Ishikawa (cell line): ENCODE measurements at regions not wholly inside any gene's neighbourhood (a gene's known extent, or its start where the extent isn't known, plus 50 kb on each side); places are given as distances from the start of the nearest gene placed in this dataset.

Experiments
- CEBPB ChIP-seq: IDR thresholded peaks from 2 replicates; pipeline ENCODE4 v1.6.1; 2012
- EGR1 ChIP-seq: IDR thresholded peaks from 2 replicates; pipeline ENCODE4 v1.6.1; 2012
- EP300 ChIP-seq: IDR thresholded peaks from 2 replicates; pipeline ENCODE4 v1.6.1; 2012; ENCODE audit warnings: borderline replicate concordance
- NFIC ChIP-seq: IDR thresholded peaks from 2 replicates; pipeline ENCODE4 v1.6.1; 2012
- RAD21 ChIP-seq: IDR thresholded peaks from 2 replicates; pipeline ENCODE4 v1.6.1; 2012; ENCODE audit warnings: low read depth
- TAF1 ChIP-seq: IDR thresholded peaks from 2 replicates; pipeline ENCODE4 v1.6.1; 2012; ENCODE audit warnings: low read depth, mild to moderate bottlenecking
- TF ChIP-seq, protein P1 (sequence below): IDR thresholded peaks from 2 replicates; pipeline ENCODE4 v1.6.1; 2012
- TF ChIP-seq, protein P2 (sequence below): IDR thresholded peaks from 2 replicates; pipeline ENCODE4 v1.6.1; 2012; ENCODE audit warnings: low read depth, mild to moderate bottlenecking
- TF ChIP-seq, protein P3 (sequence below): IDR thresholded peaks from 2 replicates; pipeline ENCODE4 v1.6.1; 2012

DNA sequence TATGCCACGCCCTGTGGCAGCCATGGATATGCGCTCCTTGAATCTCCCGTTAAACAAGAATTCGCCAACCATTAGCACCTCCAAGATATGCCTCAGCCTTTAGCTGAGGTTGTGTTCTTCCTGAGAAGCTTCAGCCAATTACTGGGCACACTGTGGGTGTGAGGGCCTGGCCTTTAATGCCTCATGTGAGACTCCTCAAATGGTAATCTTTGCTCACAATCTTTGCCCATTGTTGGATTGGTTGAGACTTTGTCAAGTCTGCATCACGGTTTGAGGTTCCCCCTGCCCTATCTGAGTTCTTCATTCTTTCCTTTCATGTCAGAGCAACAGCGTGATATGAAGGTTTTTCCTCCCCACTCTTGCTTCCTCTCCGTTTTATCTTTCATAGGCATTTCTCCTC, 108.1 kb upstream of the CCDC54 start:
- no peak for TF ChIP-seq TAF1
- no peak for TF ChIP-seq EGR1
- TF ChIP-seq, protein P1, sequence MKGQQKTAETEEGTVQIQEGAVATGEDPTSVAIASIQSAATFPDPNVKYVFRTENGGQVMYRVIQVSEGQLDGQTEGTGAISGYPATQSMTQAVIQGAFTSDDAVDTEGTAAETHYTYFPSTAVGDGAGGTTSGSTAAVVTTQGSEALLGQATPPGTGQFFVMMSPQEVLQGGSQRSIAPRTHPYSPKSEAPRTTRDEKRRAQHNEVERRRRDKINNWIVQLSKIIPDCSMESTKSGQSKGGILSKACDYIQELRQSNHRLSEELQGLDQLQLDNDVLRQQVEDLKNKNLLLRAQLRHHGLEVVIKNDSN, result no peak
- TF ChIP-seq EP300, result no peak
- TF ChIP-seq, protein P2, sequence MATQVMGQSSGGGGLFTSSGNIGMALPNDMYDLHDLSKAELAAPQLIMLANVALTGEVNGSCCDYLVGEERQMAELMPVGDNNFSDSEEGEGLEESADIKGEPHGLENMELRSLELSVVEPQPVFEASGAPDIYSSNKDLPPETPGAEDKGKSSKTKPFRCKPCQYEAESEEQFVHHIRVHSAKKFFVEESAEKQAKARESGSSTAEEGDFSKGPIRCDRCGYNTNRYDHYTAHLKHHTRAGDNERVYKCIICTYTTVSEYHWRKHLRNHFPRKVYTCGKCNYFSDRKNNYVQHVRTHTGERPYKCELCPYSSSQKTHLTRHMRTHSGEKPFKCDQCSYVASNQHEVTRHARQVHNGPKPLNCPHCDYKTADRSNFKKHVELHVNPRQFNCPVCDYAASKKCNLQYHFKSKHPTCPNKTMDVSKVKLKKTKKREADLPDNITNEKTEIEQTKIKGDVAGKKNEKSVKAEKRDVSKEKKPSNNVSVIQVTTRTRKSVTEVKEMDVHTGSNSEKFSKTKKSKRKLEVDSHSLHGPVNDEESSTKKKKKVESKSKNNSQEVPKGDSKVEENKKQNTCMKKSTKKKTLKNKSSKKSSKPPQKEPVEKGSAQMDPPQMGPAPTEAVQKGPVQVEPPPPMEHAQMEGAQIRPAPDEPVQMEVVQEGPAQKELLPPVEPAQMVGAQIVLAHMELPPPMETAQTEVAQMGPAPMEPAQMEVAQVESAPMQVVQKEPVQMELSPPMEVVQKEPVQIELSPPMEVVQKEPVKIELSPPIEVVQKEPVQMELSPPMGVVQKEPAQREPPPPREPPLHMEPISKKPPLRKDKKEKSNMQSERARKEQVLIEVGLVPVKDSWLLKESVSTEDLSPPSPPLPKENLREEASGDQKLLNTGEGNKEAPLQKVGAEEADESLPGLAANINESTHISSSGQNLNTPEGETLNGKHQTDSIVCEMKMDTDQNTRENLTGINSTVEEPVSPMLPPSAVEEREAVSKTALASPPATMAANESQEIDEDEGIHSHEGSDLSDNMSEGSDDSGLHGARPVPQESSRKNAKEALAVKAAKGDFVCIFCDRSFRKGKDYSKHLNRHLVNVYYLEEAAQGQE, result no peak
- TF ChIP-seq RAD21, result no peak
- TF ChIP-seq, protein P3, sequence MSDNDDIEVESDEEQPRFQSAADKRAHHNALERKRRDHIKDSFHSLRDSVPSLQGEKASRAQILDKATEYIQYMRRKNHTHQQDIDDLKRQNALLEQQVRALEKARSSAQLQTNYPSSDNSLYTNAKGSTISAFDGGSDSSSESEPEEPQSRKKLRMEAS, result no peak
- TF ChIP-seq NFIC, result no peak
- no peak for TF ChIP-seq CEBPB
